KG1 (cell line): ENCODE measurements at regions not wholly inside any gene's neighbourhood (a gene's known extent, or its start where the extent isn't known, plus 50 kb on each side); places are given as distances from the start of the nearest gene placed in this dataset.

ENCODE experiments used
- DNase-seq: peaks from one replicate; lab custom pipeline; 2025; lab: John Stamatoyannopoulos, UW

DNA sequence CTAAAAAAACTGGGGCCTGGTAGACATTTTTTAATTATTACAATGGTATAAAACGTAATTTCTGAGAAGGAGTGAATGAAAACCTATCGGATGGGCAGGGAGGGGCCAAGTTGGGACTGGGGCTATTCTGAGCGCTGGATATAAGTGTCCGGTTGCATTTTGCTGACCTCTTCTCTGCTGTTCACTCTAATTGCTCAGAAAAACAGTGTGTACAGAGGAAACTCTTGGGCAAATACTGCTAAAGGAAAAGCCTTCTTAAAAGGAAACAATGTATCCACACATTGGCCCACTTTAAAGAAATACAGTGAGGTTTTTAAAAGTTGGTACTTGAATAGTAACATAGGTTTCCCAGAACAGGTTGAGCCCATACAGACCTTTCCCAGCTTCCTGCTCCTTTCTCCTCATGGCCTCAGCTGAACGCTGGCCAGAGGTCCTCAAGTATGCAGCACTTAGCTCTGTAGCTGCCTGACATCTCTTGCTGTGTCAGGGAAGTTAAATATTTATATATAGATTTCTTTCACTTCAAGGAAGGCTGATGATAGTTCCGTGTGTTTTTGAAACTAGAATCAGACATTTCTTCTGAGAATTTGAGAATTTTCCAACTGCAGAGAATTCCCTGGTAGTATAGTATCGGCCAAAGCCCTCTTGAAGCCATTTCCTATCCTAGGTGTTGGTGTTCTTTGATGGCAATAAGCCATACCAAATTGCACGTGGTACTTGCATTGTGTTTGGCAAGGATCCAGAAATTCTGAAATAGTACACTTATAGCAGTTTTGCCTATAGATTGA, 97.1 kb upstream of the SLC4A4 start:
- DNase-seq = no peak

DNA sequence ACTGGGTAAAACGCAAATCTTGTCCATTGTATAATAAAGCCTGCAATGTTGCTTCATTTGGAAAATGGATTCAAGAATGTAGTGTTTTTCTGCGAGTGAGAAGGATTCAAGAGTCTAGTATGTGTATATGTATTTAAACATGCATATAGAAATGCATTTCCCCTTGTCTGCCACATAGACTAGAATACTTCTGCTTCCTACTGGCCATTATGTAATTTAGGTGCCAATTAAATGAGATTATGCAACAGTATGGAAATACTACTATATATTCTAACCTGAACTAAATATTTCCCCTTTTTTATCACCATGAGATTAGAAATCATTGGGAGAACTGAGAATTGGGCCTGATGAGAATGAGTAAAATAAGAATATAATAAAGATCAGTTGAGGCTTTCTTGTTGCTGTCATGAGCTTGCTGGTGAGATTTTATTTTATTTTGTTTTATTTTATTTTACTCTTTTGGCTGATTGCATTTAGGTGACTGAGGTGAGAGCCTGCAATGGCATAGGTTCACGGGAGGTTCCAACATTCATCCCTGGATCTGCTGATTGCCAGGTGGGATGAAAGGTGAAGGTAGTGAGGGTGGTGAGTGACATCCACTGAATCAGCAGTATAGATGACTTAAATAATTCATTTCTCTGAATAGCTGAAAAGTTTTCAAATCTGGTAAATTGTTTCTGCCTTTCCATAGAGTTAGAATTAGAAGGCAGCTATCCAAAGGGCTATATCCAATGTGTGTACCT, 95.6 kb upstream of the SLC4A4 start:
- DNase-seq = no peak

GRCh38 chr4:71247706-71248105, 91.1 kb upstream of the SLC4A4 start:
- no peak for DNase-seq

DNA sequence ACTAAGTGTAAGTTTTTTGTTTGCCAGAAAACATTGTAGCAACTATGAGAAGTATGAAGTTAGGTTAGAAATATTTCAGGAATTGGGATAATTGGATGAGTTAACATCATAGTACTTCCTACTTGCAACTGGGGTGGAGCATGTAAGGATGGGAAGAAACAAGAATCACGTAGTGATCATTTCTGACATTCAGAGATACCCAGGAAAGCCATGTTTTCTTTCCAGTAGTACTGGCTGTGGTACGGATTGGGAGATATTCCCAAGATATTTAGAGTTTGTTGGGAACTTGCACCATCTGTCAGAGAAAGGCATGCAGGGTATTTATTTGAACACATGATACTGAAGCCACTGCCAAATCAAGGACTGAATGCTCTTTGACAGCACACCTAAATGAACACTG, 87.6 kb upstream of the SLC4A4 start:
- DNase-seq = no peak

DNA sequence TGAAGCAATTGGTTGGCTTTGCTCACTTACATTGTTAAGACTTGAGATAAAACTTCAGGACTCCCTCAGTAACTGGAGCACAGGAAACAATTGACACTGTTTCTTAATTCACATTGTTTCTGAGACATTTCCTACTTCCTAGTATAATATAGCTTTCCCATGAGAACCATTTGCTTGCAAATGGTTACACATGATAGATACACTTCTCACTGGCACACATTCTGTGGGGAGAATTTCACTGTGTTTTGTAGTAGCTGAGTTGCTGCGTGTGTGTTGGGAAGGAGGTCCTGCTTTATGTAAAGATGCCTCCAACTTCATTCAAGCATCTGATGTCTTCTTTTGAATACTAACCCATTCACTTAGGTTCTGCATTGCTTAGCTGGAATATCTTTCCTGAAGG, 85.3 kb upstream of the SLC4A4 start:
- no peak for DNase-seq

- DNase-seq = no peak
These were observed 84.3 kb upstream of the SLC4A4 start for GRCh38 chr4:71254451-71255012.

- no peak for DNase-seq
These were observed 82.8 kb upstream of the SLC4A4 start for GRCh38 chr4:71255976-71256375.

DNA sequence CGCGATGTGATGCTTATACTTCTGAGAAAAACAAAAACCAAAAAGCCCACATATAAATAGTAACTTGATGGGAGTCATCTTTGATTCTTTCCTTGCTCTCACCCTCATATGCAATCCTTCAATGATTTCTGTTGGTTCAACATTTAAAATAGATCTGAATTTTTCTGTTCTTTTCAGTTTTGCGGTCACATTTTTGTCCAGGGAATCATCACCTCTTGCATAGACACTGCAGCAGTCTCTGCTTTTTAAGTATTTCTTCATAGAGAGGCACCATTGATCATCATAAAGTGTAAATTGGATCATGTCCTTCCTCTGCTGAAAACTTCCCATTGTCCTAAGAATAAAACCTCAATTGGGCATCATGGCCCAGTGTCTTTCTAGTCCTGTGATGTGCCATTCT, 81.1 kb upstream of the SLC4A4 start:
- no peak for DNase-seq

DNA sequence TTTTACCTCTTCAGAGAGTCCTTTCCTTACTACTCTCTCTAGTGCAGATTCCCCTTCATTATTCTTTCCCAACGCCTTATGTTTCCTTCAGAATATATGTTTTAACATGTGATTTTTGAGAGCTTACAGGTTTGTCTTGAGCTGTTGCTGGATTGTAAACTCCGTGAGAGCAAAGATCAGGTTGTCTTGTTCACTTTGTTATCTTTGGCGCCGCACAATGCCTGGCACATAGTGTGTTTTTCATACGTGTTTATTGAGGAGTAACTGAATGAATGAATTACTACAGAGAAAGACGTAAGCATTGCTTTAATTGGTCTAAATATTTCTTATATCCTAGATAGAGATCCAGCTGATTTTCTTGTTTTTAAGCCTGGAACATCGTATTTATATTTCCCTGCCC, 80.5 kb upstream of the SLC4A4 start:
- no peak for DNase-seq

GRCh38 chr4:71259280-71259679, 79.5 kb upstream of the SLC4A4 start:
- DNase-seq = no peak

DNA sequence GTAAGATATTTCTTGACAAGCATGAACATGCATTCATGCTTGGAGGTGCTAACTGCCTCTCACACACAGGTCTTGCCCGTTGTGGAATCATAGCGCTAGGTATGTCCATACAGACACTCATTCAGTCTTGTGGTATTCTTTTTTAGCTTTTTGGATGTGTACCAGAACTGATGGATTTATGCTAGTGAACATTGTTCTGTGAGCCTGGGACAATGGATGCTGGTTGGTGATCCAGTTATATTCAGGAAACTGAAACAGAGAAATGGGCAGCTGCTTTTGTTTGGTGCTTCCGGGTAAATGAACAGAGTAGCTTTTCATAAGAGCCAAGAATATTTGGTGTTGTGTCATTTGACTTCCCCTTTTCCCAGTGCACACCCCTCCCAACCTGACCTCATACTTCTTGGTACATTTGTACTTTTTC, 78.9 kb upstream of the SLC4A4 start:
- no peak for DNase-seq

- DNase-seq = no peak
These were observed 78.3 kb upstream of the SLC4A4 start for GRCh38 chr4:71260544-71260943.

- no peak for DNase-seq
These were observed 77.8 kb upstream of the SLC4A4 start for GRCh38 chr4:71261001-71261400.

GRCh38 chr4:71261633-71262121, 77.1 kb upstream of the SLC4A4 start:
- DNase-seq = no peak

DNA sequence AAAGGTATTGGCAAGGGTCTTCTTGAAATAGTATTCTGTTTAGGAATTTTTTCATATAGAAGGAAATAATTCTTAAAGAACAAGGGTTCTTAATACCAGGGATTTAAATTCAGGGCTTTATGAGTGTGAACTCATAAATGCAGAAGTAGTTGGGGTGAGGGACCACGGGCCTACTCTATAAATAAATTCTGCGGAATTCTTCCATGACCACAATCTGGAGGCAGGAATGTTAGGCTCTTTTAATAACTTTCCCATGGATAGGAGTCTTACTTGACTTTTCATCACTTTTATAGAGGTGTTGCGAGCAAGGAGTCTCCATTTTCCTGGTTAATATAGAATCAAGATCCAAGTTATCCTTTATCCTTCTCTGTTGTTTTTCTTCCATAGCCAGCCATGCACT, 76.7 kb upstream of the SLC4A4 start:
- DNase-seq = no peak

DNA sequence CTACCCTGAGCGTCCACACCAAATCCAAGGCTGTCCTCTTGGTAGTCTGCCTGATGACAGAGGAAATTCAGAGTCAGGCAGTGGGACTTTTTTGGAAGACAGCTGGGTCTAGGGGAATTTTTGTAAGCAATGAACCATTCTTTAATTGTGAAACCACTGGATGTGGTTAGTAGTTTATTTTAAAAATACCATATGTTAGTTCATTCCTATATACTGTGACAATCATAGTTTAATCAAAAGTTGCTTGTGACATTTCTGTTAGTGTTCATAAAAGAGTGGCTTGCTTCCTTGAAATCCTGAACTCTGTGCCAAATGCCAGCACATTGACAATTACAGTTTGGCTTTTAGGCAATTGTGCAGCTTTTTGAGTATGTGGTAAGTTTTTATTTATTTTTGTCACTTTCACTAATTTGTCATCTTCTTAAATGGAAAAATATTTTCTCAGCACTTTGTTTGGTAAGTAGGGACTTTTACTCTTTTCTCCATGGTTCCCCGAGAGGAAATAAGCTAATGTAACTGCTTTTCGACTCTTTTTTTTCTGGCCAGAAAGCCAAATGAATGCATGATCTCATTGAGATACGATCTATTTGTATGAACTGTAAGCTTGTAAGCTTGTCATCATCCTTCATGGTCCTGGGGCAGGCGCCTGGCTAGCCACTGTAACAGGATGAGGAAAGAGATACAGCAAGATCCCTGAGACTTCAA, 72.6 kb upstream of the SLC4A4 start:
- no peak for DNase-seq

DNA sequence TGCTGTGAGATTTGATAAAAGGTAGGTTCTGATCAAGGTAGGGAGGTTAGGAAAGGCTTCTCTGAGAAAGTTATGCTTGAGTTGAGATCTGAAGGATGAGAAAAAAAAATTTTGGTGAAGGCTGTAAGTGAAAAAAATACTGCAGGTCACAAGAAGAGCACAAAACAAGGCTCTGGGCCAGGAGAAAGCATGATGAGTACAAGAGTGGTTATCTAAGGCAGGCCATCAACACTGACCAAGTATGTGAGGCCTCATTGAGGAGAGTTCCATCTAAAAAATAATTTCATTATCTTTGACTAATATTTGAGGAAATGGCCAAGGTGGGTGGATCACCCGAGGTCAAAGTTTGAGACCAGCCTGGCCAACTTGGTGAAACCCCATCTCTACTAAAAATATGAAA, 71.6 kb upstream of the SLC4A4 start:
- no peak for DNase-seq

GRCh38 chr4:71268166-71268565, 70.7 kb upstream of the SLC4A4 start:
- no peak for DNase-seq

DNA sequence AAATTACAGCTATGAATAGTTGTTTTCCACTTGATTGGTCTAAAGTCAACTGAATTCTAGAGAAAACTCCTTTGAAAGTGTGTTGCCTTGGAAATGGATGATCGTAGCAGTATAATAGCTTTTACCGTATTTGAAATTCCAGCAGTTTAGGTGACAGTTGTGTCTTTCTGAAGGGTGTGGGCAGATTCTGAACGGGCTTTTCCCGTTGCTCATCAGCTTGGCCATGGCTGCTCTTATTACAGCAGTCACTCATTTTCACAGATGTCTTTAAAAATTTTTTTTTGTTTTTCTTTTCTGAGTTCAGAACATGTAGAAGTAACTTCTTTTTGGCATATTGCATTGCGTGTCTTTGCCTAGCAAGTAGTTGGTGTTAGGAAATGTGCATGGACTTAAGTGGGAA, 69.6 kb upstream of the SLC4A4 start:
- DNase-seq = no peak

DNA sequence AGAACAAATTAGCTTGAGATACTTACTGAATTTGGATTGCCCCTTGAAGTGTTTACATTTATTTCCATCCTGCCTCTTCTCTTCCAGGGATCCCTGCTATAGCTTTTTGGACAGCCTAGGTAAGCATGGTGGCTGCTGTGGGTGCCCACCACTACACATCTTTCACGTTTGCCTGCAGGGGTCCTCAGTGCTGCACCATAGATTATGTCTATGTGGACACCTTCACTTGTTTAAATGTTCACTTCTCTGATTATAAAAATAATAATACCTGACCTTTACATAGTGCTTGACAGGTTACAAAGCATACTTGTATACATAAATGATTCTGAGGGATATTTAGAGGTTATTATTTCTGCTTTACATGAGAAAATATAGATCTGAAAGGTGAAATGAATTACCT, 67.9 kb upstream of the SLC4A4 start:
- DNase-seq = no peak

DNA sequence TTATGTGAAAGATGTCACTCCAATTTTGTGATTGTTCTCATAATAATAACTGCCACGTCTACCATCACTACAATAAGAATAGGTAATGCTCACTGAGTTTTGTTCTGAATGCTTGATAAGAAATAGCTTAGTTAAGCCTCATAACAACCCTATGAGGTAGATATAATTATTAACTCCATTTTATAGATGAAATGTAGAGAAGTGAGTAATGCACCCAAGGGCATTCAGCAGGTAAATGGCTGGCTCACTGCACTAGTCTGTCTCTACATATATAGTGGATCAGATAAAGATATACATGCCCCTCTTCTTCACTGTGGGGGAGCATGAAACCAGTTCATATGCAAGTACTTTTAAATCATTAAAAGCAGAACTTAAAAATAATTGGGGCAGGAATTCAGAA, 65.8 kb upstream of the SLC4A4 start:
- no peak for DNase-seq

GRCh38 chr4:71275004-71275403, 63.8 kb upstream of the SLC4A4 start:
- DNase-seq = no peak

GRCh38 chr4:71275570-71275969, 63.2 kb upstream of the SLC4A4 start:
- no peak for DNase-seq
